PC-9 (cell line): ENCODE measurements at regions not wholly inside any gene's neighbourhood (a gene's known extent, or its start where the extent isn't known, plus 50 kb on each side); places are given as distances from the start of the nearest gene placed in this dataset.

Experiments used
- BruUV-seq: library from RNA; stranded (reverse); fragments of 400-500 nt; replicated peaks from 2 replicates; lab custom pipeline; 2021; lab: Mats Ljungman, UMichigan
- CTCF ChIA-PET: fragments of 300-600 bp; sonication (Branson Sonifier 250); formaldehyde crosslinking; loops from one replicate; lab custom pipeline; 2022; ENCODE audit warnings: antibody characterized with exemption; lab: Charles Lee
- POLR2A ChIA-PET: fragments of 300-600 bp; sonication (Branson Sonifier 250); formaldehyde crosslinking; loops from one replicate; lab custom pipeline; 2022; ENCODE audit warnings: antibody characterized with exemption; ENCODE audit not compliant: unreplicated experiment; lab: Charles Lee
- DNase-seq, 2 experiments: peaks; one replicate each; pipeline versions ENCODE4 v3.0.0 to v3.0.0-alpha.2; 2015 to 2022; ENCODE audit warnings: mixed read lengths in 1 of 2
- H2AFZ ChIP-seq: fragments of 200-600 bp; sonication (generic); 2 replicates; pipeline ENCODE4 v1.8.1; 2017; ENCODE audit warnings: antibody characterized with exemption
- H3F3A ChIP-seq: fragments of 200-600 bp; sonication (generic); 2 replicates; pipeline ENCODE4 v1.8.1; 2017; ENCODE audit warnings: antibody characterized with exemption, mild to moderate bottlenecking, low read depth; ENCODE audit not compliant: insufficient read depth
- H3K27ac ChIP-seq: fragments of 200-600 bp; sonication (generic); 2 replicates; pipeline ENCODE4 v1.6.1; 2016; ENCODE audit warnings: mixed run types
- H3K27me3 ChIP-seq: fragments of 200-600 bp; sonication (generic); 2 replicates; pipeline ENCODE4 v1.6.1; 2016; ENCODE audit warnings: low read depth, mixed run types; ENCODE audit not compliant: insufficient read depth
- H3K36me3 ChIP-seq: fragments of 200-600 bp; sonication (generic); 2 replicates; pipeline ENCODE4 v1.6.1; 2016; ENCODE audit warnings: low read depth, mixed run types
- H3K4me1 ChIP-seq: fragments of 200-600 bp; sonication (generic); replicated peaks from 2 replicates; pipeline ENCODE4 v1.6.1; 2016; ENCODE audit warnings: mixed run types; ENCODE audit not compliant: insufficient read depth
- H3K4me2 ChIP-seq: fragments of 200-600 bp; sonication (generic); 2 replicates; pipeline ENCODE4 v1.6.1; 2017; ENCODE audit warnings: mixed run types
- H3K4me3 ChIP-seq: fragments of 200-600 bp; sonication (generic); 2 replicates; pipeline ENCODE4 v1.6.1; 2016; ENCODE audit warnings: mixed run types
- H3K79me2 ChIP-seq: fragments of 200-600 bp; sonication (generic); 2 replicates; pipeline ENCODE4 v1.6.1; 2017; ENCODE audit warnings: low read depth, mixed run types
- H3K9me2 ChIP-seq: fragments of 200-600 bp; sonication (generic); 2 replicates; pipeline ENCODE4 v1.8.1; 2017; ENCODE audit warnings: mild to moderate bottlenecking; ENCODE audit not compliant: insufficient read depth
- H3K9me3 ChIP-seq: fragments of 200-600 bp; sonication (generic); 2 replicates; pipeline ENCODE4 v1.8.1; 2016; ENCODE audit warnings: low read depth; ENCODE audit not compliant: insufficient read depth
- H4K20me1 ChIP-seq: fragments of 200-600 bp; sonication (generic); 2 replicates; pipeline ENCODE4 v1.8.1; 2017; ENCODE audit not compliant: insufficient read depth
- CTCF ChIP-seq: fragments of 200-600 bp; sonication (generic); conservative IDR thresholded peaks from 2 replicates; pipeline ENCODE4 v1.6.1; 2017; ENCODE audit warnings: mixed run types, antibody characterized with exemption, mild to moderate bottlenecking, moderate library complexity
- EZH2 ChIP-seq: fragments of 200-600 bp; sonication (generic); IDR thresholded peaks from 2 replicates; pipeline ENCODE4 v1.8.0; 2017; ENCODE audit warnings: antibody characterized with exemption, low read depth
- intact Hi-C: fragments of 100-400 bp; cut with micrococcal nuclease; formaldehyde crosslinking; loops from one replicate; pipeline ENCODE4 v1.10.0; 2022; ENCODE audit not compliant: unreplicated experiment

GRCh38 chr2:118706371-118706770 lies 141.1 kb downstream of the EN1 start:
- intact Hi-C loops, result no loop called here

GRCh38 chr2:118705032-118705431 lies 142.4 kb downstream of the EN1 start:
- intact Hi-C loops, result no loop called here
- H3F3A ChIP-seq, result no peaks in the 10 kb centered on the region
- H3K79me2 ChIP-seq, result no peaks in the 10 kb centered on the region
- no peak overlapping the region for H3K4me3 ChIP-seq
- H4K20me1 ChIP-seq, result no peaks in the 10 kb centered on the region
- H3K4me1 ChIP-seq, result 0 out of 2 replicates have a peak, but pooled peaks cover 5% of the 10 kb centered on the region
- ChIA-PET POLR2A (no interaction called here), CTCF (no interaction called here)
- peaks cover 11% of the 10 kb centered on the region for H3K27me3 ChIP-seq
- H3K9me2 ChIP-seq, result no peaks in the 10 kb centered on the region
- no peak for TF ChIP-seq CTCF
- TF ChIP-seq EZH2, result no peak
- H3K9me3 ChIP-seq, result peaks cover 3% of the 10 kb centered on the region; the same call in 1 of the 2 replicates
- no peak overlapping the region for H3K27ac ChIP-seq
- no peak overlapping the region for H2AFZ ChIP-seq
- no peak overlapping the region for H3K4me2 ChIP-seq
- no peaks in the 10 kb centered on the region for H3K36me3 ChIP-seq
- no TSS peak for BruUV-seq
- no peak for DNase-seq

More at GRCh38 chr2:118706371-118706770, 141.1 kb downstream of the EN1 start:
- ChIA-PET POLR2A (interaction anchor here (0.7 kb wide), 1 partner anchor 912 kb away, joined by 6 read pairs; no protein-coding TSS in a partner anchor), CTCF (no interaction called here)
- TF ChIP-seq EZH2 (no peak), CTCF (no peak)
- no peaks in the 10 kb centered on the region for H3F3A ChIP-seq
- H3K9me3 ChIP-seq, result peaks cover 3% of the 10 kb centered on the region; the same call in 1 of the 2 replicates
- no peaks in the 10 kb centered on the region for H4K20me1 ChIP-seq
- no peaks in the 10 kb centered on the region for H3K79me2 ChIP-seq
- H3K4me1 ChIP-seq, result no peaks in the 10 kb centered on the region
- no peak overlapping the region for H3K4me2 ChIP-seq
- H3K27me3 ChIP-seq, result peaks cover 11% of the 10 kb centered on the region
- no peak overlapping the region for H3K4me3 ChIP-seq
- H3K36me3 ChIP-seq, result no peaks in the 10 kb centered on the region
- no TSS peak for BruUV-seq
- no peak overlapping the region for H3K27ac ChIP-seq
- H3K9me2 ChIP-seq, result no peaks in the 10 kb centered on the region
- H2AFZ ChIP-seq, result no peak overlapping the region
- no peak for DNase-seq

GRCh38 chr2:118699447-118700175 lies 147.8 kb downstream of the EN1 start:
- peaks cover 5% of the 10 kb centered on the region; the same call in 1 of the 2 replicates for H3F3A ChIP-seq
- no peak overlapping the region for H3K27ac ChIP-seq
- H3K4me3 ChIP-seq, result no peak overlapping the region
- ChIA-PET CTCF (no interaction called here), POLR2A (no interaction called here)
- no peak for DNase-seq
- H3K4me1 ChIP-seq, result peaks cover 30% of the 10 kb centered on the region
- BruUV-seq, result no TSS peak
- no peak overlapping the region for H3K4me2 ChIP-seq
- H3K27me3 ChIP-seq, result no peaks in the 10 kb centered on the region
- no peaks in the 10 kb centered on the region; the same call in 1 of the 2 replicates for H3K9me3 ChIP-seq
- H4K20me1 ChIP-seq, result no peaks in the 10 kb centered on the region
- TF ChIP-seq CTCF (no peak), EZH2 (no peak)
- no peaks in the 10 kb centered on the region for H3K9me2 ChIP-seq
- no peaks in the 10 kb centered on the region for H3K36me3 ChIP-seq
- no peaks in the 10 kb centered on the region for H3K79me2 ChIP-seq
- H2AFZ ChIP-seq, result no peak overlapping the region
- intact Hi-C loops, result no loop called here
